Stimulated activated CD4-positive, alpha-beta T cell treated with anti-CD3 and anti-CD28 coated beads, TNF-alpha, amount 100 ng/mL, for 24 hours (primary cell): ENCODE measurements at regions not wholly inside any gene's neighbourhood (a gene's known extent, or its start where the extent isn't known, plus 50 kb on each side); places are given as distances from the start of the nearest gene placed in this dataset.

Source experiments
- DNase-seq, 3 experiments: peaks; one replicate each; pipeline ENCODE4 v3.0.0-alpha.2; 2020; ENCODE audit warnings: low read depth in 3 of 3

DNA sequence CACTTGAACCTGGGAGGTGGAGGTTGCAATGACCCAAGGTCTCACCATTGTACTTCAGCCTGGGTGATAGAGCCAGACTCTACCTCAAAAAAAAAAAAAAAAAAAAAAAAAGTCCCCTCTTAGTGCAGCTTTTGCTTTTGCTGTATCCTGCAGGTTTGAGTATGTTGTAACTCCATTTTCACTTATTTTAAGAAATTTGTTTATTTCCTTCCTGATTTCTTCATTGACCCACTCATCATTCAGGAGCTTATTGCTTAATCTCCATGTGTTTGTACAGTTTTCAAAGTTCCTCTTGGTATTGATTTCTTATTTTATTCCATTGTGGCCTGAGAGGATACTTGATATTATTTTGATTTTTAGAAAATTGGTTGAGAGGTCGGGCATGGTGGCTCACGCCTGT, 50.9 kb upstream of the AK4 start:
- no peak for DNase-seq
